HepG2 (cell line): ENCODE measurements at regions not wholly inside any gene's neighbourhood (a gene's known extent, or its start where the extent isn't known, plus 50 kb on each side); places are given as distances from the start of the nearest gene placed in this dataset.

Experiments used
- ATAC-seq: fragments of 200-7000 bp; cut with Tn5 transposase; 3 replicates; pipeline ENCODE4 v1.9.1; 2020; ENCODE audit warnings: mild to moderate bottlenecking, moderate library complexity
- BruUV-seq: library from RNA; stranded (reverse); fragments of 400-500 nt; replicated peaks from 2 replicates; lab custom pipeline; 2021; lab: Mats Ljungman, UMichigan
- CTCF ChIA-PET: fragments of 300-600 bp; formaldehyde crosslinking; extraction: SDS; loops from one replicate; lab custom pipeline; 2021; ENCODE audit warnings: low total read pairs, inconsistent platforms, low intra/inter-chr PET ratio; lab: Yijun Ruan, JAX
- POLR2A ChIA-PET: fragments of 350-600 bp; sonication (Branson Sonifier 250); formaldehyde crosslinking; loops from one replicate; lab custom pipeline; 2020; ENCODE audit warnings: antibody characterized with exemption, inconsistent platforms; lab: Yijun Ruan, JAX
- DNase-seq: peaks from one replicate; pipeline ENCODE4 v3.0.0-alpha.2; 2015; ENCODE audit warnings: low spot score
- FAIRE-seq: peaks from 3 replicates; lab custom pipeline; 2011; peaks lifted over from hg19 to GRCh38; lab: Jason Lieb, UNC
- H2AFZ ChIP-seq: one replicate; pipeline ENCODE4 v1.6.1; 2011; ENCODE audit warnings: low read length, inconsistent platforms
- H3K27ac ChIP-seq: fragments of 300-600 bp; 3 replicates; pipeline ENCODE4 v1.8.0; 2011; ENCODE audit warnings: mixed run types, mild to moderate bottlenecking, mixed read lengths, low read length, inconsistent platforms; ENCODE audit not compliant: insufficient read depth; ENCODE audit errors: extremely low read length
- H3K27me3 ChIP-seq, 2 experiments: fragments of 200-600 bp in 1 of 2; 2 replicates in 1 of 2; 3 replicates in 1 of 2; pipeline versions ENCODE4 v1.6.0 to v1.8.0; 2011; ENCODE audit warnings: low read length in 2 of 2, mild to moderate bottlenecking in 2 of 2, moderate library complexity in 2 of 2, inconsistent platforms in 1 of 2; ENCODE audit not compliant: insufficient read depth in 2 of 2, control insufficient read depth in 1 of 2
- H3K36me3 ChIP-seq, 2 experiments: fragments of 200-600 bp in 1 of 2; replicated peaks in 1 of 2; 2 replicates in 1 of 2; 3 replicates in 1 of 2; pipeline versions ENCODE4 v1.5.1 to v1.8.0; 2011; ENCODE audit warnings: low read length in 2 of 2, inconsistent platforms in 1 of 2; ENCODE audit not compliant: insufficient read depth in 2 of 2, control insufficient read depth in 1 of 2
- H3K4me1 ChIP-seq: 2 replicates; pipeline ENCODE4 v1.5.1; 2012; ENCODE audit warnings: low read length, inconsistent platforms; ENCODE audit not compliant: insufficient read depth
- H3K4me2 ChIP-seq: 2 replicates; pipeline ENCODE4 v1.6.0; 2011; ENCODE audit warnings: low read depth, low read length, inconsistent platforms
- H3K4me3 ChIP-seq, 3 experiments: fragments of 200-600 bp in 1 of 3; sonication (generic), shearing (Covaris generic) in 1 of 3; replicated peaks in 1 of 3; 2 replicates each; pipeline ENCODE4 v1.5.1; 2011 to 2016; ENCODE audit warnings: low read length in 3 of 3, inconsistent platforms in 2 of 3, low read depth in 2 of 3, mild to moderate bottlenecking in 2 of 3, control low read depth in 1 of 3, mixed read lengths in 1 of 3; ENCODE audit not compliant: insufficient read depth in 1 of 3
- H3K79me2 ChIP-seq: one replicate; pipeline ENCODE4 v1.6.1; 2011; ENCODE audit warnings: low read length, inconsistent platforms; ENCODE audit not compliant: insufficient read depth
- H3K9ac ChIP-seq: 2 replicates; pipeline ENCODE4 v1.6.0; 2011; ENCODE audit warnings: mild to moderate bottlenecking, low read depth, low read length, inconsistent platforms; ENCODE audit not compliant: insufficient read depth
- H3K9me3 ChIP-seq: 2 replicates; pipeline ENCODE4 v1.5.1; 2012; ENCODE audit warnings: mild to moderate bottlenecking, low read length
- H4K20me1 ChIP-seq: 2 replicates; pipeline ENCODE4 v1.6.0; 2011; ENCODE audit warnings: inconsistent platforms, mild to moderate bottlenecking, low read length, moderate library complexity; ENCODE audit not compliant: insufficient read depth
- CEBPB ChIP-seq: IDR thresholded peaks from 2 replicates; pipeline ENCODE4 v1.6.1; 2011; ENCODE audit warnings: low read depth, low read length, improper control_type of control experiment, borderline replicate concordance
- FOXA1 ChIP-seq, 2 experiments: fragments of 450-650 bp in 1 of 2; sonication (generic) in 1 of 2; formaldehyde crosslinking in 1 of 2; IDR thresholded peaks; 2 replicates each; pipeline versions ENCODE4 v1.4.0 to v1.6.1; 2016 to 2020; ENCODE audit warnings: missing genetic modification reagents in 1 of 2
- FUBP1 ChIP-seq: sonication (generic); formaldehyde crosslinking; IDR thresholded peaks from 2 replicates; pipeline ENCODE4 v1.5.1; 2020; ENCODE audit warnings: missing genetic modification reagents, mild to moderate bottlenecking, borderline replicate concordance
- NFATC3 ChIP-seq: sonication (generic); formaldehyde crosslinking; IDR thresholded peaks from 2 replicates; pipeline ENCODE4 v1.5.1; 2020; ENCODE audit warnings: mild to moderate bottlenecking, missing genetic modification reagents
- THYN1 ChIP-seq: sonication (generic); formaldehyde crosslinking; IDR thresholded peaks from 2 replicates; pipeline ENCODE4 v1.8.1; 2023; ENCODE audit warnings: low read depth, mild to moderate bottlenecking, moderate library complexity, missing genetic modification reagents, borderline replicate concordance
- ZBTB7B ChIP-seq: sonication (generic); formaldehyde crosslinking; IDR thresholded peaks from 2 replicates; pipeline ENCODE4 v1.4.0; 2020; ENCODE audit warnings: missing genetic modification reagents
- ZNF138 ChIP-seq: sonication (generic); formaldehyde crosslinking; IDR thresholded peaks from 2 replicates; pipeline ENCODE4 v1.5.0; 2020; ENCODE audit warnings: mild to moderate bottlenecking, low read depth, missing genetic modification reagents
- ZNF276 ChIP-seq: sonication (generic); formaldehyde crosslinking; IDR thresholded peaks from 2 replicates; pipeline ENCODE4 v1.4.0; 2020; ENCODE audit warnings: mild to moderate bottlenecking, low read depth, missing genetic modification reagents
- ZNF547 ChIP-seq: sonication (generic); formaldehyde crosslinking; IDR thresholded peaks from 2 replicates; pipeline ENCODE4 v1.5.1; 2020; ENCODE audit warnings: mild to moderate bottlenecking, missing genetic modification reagents
- ZNF619 ChIP-seq: sonication (generic); formaldehyde crosslinking; IDR thresholded peaks from 2 replicates; pipeline ENCODE4 v1.4.0; 2020; ENCODE audit warnings: mild to moderate bottlenecking, missing genetic modification reagents
- ZNF749 ChIP-seq: sonication (generic); formaldehyde crosslinking; IDR thresholded peaks from 2 replicates; pipeline ENCODE4 v1.8.0; 2022; ENCODE audit warnings: mild to moderate bottlenecking, missing genetic modification reagents, moderate library complexity, borderline replicate concordance
- ZNF777 ChIP-seq: sonication (generic); formaldehyde crosslinking; IDR thresholded peaks from 2 replicates; pipeline ENCODE4 v1.4.0; 2020; ENCODE audit warnings: missing genetic modification reagents
- WGBS: methylation state at CpG from one replicate; pipeline ENCODE4 v1.1.6; 2017; ENCODE audit warnings: low lambda C conversion rate; 5-methylcytosine and 5-hydroxymethylcytosine counted together
- in situ Hi-C: cut with HindIII; loops from 2 replicates; pipeline ENCODE4 v1.10.0; 2017; ENCODE audit warnings: low pct_unique_long_range_greater_than_20kb; ENCODE audit not compliant: extremely low pct_ligation_motif_present
- intact Hi-C: fragments of 100-400 bp; cut with micrococcal nuclease; formaldehyde crosslinking; loops from one replicate; pipeline ENCODE4 v1.10.0; 2022; ENCODE audit not compliant: unreplicated experiment
- TF ChIP-seq, protein P1 (sequence below): IDR thresholded peaks from 2 replicates; pipeline ENCODE4 v1.6.1; 2016; ENCODE audit warnings: missing genetic modification reagents, missing compliant biosample characterization
- TF ChIP-seq, protein P2 (sequence below): sonication (generic); formaldehyde crosslinking; IDR thresholded peaks from 2 replicates; pipeline ENCODE4 v1.5.1; 2020; ENCODE audit warnings: mild to moderate bottlenecking, moderate library complexity, missing genetic modification reagents
- TF ChIP-seq, protein P3 (sequence below): sonication (generic); formaldehyde crosslinking; IDR thresholded peaks from 2 replicates; pipeline ENCODE4 v1.8.1; 2023; ENCODE audit warnings: mild to moderate bottlenecking, missing genetic modification reagents

DNA sequence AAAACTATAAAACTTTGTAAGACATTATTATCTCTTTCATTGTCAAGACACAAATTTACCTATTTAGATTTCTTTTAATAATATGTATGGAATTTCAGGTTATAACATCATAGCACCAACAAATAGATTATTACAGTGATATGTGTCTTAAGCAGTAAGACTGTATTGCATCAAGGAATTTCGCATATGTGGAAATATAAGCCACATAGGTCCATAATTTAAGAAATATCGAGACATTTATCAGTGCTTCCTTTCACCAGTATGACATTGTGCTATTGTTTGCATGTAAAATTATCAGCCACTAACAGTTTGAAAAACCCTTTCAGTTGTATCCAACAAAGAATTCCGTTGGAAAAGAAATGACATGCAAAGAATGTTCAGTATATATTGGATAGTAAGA is 186.7 kb upstream of the RASA1 start:
- no peaks in the 10 kb centered on the region for H3K79me2 ChIP-seq
- ATAC-seq: no peak
- POLR2A ChIA-PET: no interaction called here
- intact Hi-C loops: no loop called here
- no peak overlapping the region for H2AFZ ChIP-seq
- H3K4me3 ChIP-seq: no peak overlapping the region
- 1% methylated on average over 3 of the region's 3 CpGs for WGBS
- H4K20me1 ChIP-seq: no peaks in the 10 kb centered on the region
- no peak overlapping the region for H3K9ac ChIP-seq
- in situ Hi-C loops: no loop called here
- BruUV-seq: no TSS peak
- H3K27me3 ChIP-seq: no peaks in the 10 kb centered on the region; a peak in 1 of 5 replicates
- H3K4me2 ChIP-seq: no peak overlapping the region
- CTCF ChIA-PET: no interaction called here
- no peak overlapping the region for H3K27ac ChIP-seq
- H3K36me3 ChIP-seq: no peaks in the 10 kb centered on the region
- no peaks in the 10 kb centered on the region for H3K4me1 ChIP-seq
- H3K9me3 ChIP-seq: no peaks in the 10 kb centered on the region
- TF ChIP-seq, protein P1, sequence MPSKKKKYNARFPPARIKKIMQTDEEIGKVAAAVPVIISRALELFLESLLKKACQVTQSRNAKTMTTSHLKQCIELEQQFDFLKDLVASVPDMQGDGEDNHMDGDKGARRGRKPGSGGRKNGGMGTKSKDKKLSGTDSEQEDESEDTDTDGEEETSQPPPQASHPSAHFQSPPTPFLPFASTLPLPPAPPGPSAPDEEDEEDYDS (CRISPR knock-in tag): no peak
- TF ChIP-seq ZNF138 (CRISPR knock-in tag) (no peak), ZBTB7B (no peak), ZNF276 (CRISPR knock-in tag) (no peak), ZNF619 (no peak), ZNF547 (CRISPR knock-in tag) (no peak), FOXA1 (IDR thresholded peaks at IDR 0.05) (no peak), FOXA1 (CRISPR knock-in tag; IDR thresholded peaks at IDR 0.05) (no peak), NFATC3 (CRISPR knock-in tag) (no peak), THYN1 (CRISPR knock-in tag) (no peak), ZNF777 (CRISPR knock-in tag) (no peak), ZNF749 (no peak), CEBPB (no peak), FUBP1 (no peak)
- TF ChIP-seq, protein P2, sequence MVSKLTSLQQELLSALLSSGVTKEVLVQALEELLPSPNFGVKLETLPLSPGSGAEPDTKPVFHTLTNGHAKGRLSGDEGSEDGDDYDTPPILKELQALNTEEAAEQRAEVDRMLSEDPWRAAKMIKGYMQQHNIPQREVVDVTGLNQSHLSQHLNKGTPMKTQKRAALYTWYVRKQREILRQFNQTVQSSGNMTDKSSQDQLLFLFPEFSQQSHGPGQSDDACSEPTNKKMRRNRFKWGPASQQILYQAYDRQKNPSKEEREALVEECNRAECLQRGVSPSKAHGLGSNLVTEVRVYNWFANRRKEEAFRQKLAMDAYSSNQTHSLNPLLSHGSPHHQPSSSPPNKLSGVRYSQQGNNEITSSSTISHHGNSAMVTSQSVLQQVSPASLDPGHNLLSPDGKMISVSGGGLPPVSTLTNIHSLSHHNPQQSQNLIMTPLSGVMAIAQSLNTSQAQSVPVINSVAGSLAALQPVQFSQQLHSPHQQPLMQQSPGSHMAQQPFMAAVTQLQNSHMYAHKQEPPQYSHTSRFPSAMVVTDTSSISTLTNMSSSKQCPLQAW: no peak
- TF ChIP-seq, protein P3, sequence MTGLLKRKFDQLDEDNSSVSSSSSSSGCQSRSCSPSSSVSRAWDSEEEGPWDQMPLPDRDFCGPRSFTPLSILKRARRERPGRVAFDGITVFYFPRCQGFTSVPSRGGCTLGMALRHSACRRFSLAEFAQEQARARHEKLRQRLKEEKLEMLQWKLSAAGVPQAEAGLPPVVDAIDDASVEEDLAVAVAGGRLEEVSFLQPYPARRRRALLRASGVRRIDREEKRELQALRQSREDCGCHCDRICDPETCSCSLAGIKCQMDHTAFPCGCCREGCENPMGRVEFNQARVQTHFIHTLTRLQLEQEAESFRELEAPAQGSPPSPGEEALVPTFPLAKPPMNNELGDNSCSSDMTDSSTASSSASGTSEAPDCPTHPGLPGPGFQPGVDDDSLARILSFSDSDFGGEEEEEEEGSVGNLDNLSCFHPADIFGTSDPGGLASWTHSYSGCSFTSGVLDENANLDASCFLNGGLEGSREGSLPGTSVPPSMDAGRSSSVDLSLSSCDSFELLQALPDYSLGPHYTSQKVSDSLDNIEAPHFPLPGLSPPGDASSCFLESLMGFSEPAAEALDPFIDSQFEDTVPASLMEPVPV (CRISPR knock-in tag): no peak
- TF ChIP-seq, all 625 proteins: peak for 0
- FAIRE-seq (no peak), DNase-seq (no peak)
